ENCODE measurements at regions not wholly inside any gene's neighbourhood (a gene's known extent, or its start where the extent isn't known, plus 50 kb on each side); places are given as distances from the start of the nearest gene placed in this dataset.

- no peak for TF ChIP-seq CTCF (conservative IDR thresholded peaks at IDR 0.05; ENCODE audit: low read depth, low read length)
- no peak for TF ChIP-seq EZH2 (IDR thresholded peaks at IDR 0.05; ENCODE audit: low read length, unreplicated experiment)
- TF ChIP-seq EZH2phosphoT487 (IDR thresholded peaks at IDR 0.05; ENCODE audit: borderline replicate concordance, low read length) = no peak
Measured at GRCh38 chr2:117698287-117698686, 116.2 kb upstream of the DDX18 start.

All from PC-3 (cell line).